ENCODE measurements at regions not wholly inside any gene's neighbourhood (a gene's known extent, or its start where the extent isn't known, plus 50 kb on each side); places are given as distances from the start of the nearest gene placed in this dataset.
"Not testable (repeated sequence)": the region's sequence is repeated elsewhere in the genome, so short reads cannot be mapped to it uniquely, and the experiment has no call there.

GRCh38 chr10:71006506-71006905, 118.1 kb upstream of the PCBD1 start:
- DNase-seq (no peak), ATAC-seq (ENCODE audit: low read depth) (no peak)
- Mint-ChIP-seq H3K4me3 (no peak overlapping the region), H3K27me3 (no peaks in the 10 kb centered on the region), H3K36me3 (no peaks in the 10 kb centered on the region), H3K9me3 (no peaks in the 10 kb centered on the region), H3K27ac (no peak overlapping the region), H3K4me1 (no peaks in the 10 kb centered on the region)
- POLR2A ChIA-PET: no interaction called here

DNA sequence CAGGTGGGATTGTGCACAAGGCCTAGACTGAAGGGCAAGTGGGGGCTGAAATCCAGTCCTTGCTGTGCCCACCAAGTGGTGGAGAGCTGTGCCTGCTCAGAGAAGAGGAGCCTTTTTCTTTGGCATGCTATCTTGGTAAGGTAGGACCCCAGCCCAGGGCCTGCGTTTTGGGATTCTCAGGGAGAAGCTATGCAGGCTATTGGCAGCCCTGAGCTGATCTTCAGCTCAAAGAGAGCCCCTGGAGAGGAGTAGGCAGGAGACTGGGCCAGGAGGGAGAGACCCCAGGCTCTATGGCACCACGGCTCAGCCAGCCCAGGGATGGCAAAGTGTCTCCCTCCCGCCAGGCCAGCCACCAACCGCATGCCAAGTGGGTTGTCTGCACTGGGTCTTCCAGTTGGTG, 119.2 kb upstream of the PCBD1 start:
- POLR2A ChIA-PET: no interaction called here
- DNase-seq: no peak
- H3K4me3 Mint-ChIP-seq: no peak overlapping the region
- no peak for ATAC-seq (ENCODE audit: low read depth)
- H3K9me3 Mint-ChIP-seq: no peaks in the 10 kb centered on the region
- H3K27ac Mint-ChIP-seq: no peak overlapping the region
- H3K4me1 Mint-ChIP-seq: no peaks in the 10 kb centered on the region
- H3K27me3 Mint-ChIP-seq: no peaks in the 10 kb centered on the region
- no peaks in the 10 kb centered on the region for H3K36me3 Mint-ChIP-seq

GRCh38 chr10:71008150-71008549, 119.8 kb upstream of the PCBD1 start:
- no peak overlapping the region for H3K27ac Mint-ChIP-seq
- DNase-seq: no peak
- H3K4me1 Mint-ChIP-seq: no peaks in the 10 kb centered on the region
- H3K27me3 Mint-ChIP-seq: no peaks in the 10 kb centered on the region
- H3K4me3 Mint-ChIP-seq: no peak overlapping the region
- no peaks in the 10 kb centered on the region for H3K36me3 Mint-ChIP-seq
- POLR2A ChIA-PET: no interaction called here
- ATAC-seq (ENCODE audit: low read depth): no peak
- no peaks in the 10 kb centered on the region for H3K9me3 Mint-ChIP-seq

DNA sequence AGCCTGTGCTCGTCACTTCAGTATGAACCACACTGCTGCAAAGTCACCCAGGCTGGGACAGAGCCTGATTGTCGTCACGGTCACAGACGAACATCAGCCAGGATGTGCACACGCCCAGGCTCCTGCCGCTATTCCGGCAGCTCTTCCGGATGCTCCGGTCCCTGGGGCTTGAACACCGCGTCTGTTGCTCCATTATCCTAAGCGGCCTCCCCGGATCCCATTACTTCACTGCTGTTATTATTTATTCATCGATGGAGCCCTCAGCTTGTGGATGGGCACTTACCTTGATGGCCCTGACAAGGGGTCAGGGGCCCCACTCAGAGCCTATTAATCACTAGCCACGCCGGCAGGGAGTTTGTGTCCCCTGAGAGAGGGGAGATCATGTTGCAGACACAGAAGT, 120.8 kb upstream of the PCBD1 start:
- no peaks in the 10 kb centered on the region for H3K36me3 Mint-ChIP-seq
- ATAC-seq (ENCODE audit: low read depth): no peak
- H3K4me3 Mint-ChIP-seq: no peak overlapping the region
- H3K27me3 Mint-ChIP-seq: no peaks in the 10 kb centered on the region
- POLR2A ChIA-PET: no interaction called here
- no peak for DNase-seq
- H3K9me3 Mint-ChIP-seq: no peaks in the 10 kb centered on the region
- peaks cover 3% of the 10 kb centered on the region for H3K4me1 Mint-ChIP-seq
- no peak overlapping the region for H3K27ac Mint-ChIP-seq

DNA sequence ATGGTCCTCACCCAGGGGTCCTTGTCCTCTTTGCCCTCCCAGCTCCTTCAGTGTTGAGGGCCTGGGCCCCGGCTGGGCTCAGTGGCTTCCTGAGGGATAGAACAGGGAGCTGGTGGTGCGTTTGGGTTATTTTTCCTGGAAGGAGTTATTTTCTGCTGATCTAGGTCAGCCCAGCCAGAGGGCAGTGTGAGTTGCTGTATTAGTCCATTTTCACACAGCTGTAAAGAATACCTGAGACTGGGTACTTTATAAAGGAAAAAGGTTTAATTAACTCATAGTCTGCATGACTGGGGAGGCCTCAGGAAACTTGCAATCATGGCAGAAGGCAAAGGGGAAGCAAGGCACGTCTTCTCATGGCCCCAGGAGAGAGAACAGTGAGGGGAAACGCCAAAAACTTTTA, 122.4 kb upstream of the PCBD1 start:
- Mint-ChIP-seq H3K36me3 (no peaks in the 10 kb centered on the region), H3K27me3 (no peaks in the 10 kb centered on the region), H3K4me1 (peaks cover 8% of the 10 kb centered on the region), H3K4me3 (no peak overlapping the region), H3K9me3 (no peaks in the 10 kb centered on the region), H3K27ac (no peak overlapping the region)
- DNase-seq: no peak
- no peak for ATAC-seq (ENCODE audit: low read depth)
- POLR2A ChIA-PET: no interaction called here

DNA sequence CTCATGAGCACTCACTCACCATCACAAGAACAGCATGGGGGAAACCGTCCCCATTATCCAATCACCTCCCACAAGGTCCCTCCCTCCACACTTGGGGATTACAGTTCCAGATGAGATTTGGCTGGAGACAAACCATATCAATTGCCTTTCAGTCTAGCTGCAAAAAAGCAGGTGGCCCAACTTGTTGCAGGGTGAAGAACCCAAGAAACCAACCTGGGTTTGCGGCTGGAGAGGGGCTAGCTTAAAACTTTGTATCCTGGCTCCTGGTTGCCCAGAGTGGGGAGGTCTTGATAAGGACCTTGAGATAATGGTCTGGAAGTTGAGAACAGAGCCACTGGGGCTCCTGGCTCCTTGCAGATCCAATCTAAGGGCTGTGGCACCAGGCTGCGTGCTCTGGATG, 122.8 kb upstream of the PCBD1 start:
- Mint-ChIP-seq H3K9me3 (no peaks in the 10 kb centered on the region), H3K4me1 (peaks cover 11% of the 10 kb centered on the region), H3K36me3 (no peaks in the 10 kb centered on the region), H3K27me3 (peaks cover 2% of the 10 kb centered on the region), H3K27ac (no peak overlapping the region), H3K4me3 (no peak overlapping the region)
- POLR2A ChIA-PET: no interaction called here
- no peak for DNase-seq
- no peak for ATAC-seq (ENCODE audit: low read depth)

DNA sequence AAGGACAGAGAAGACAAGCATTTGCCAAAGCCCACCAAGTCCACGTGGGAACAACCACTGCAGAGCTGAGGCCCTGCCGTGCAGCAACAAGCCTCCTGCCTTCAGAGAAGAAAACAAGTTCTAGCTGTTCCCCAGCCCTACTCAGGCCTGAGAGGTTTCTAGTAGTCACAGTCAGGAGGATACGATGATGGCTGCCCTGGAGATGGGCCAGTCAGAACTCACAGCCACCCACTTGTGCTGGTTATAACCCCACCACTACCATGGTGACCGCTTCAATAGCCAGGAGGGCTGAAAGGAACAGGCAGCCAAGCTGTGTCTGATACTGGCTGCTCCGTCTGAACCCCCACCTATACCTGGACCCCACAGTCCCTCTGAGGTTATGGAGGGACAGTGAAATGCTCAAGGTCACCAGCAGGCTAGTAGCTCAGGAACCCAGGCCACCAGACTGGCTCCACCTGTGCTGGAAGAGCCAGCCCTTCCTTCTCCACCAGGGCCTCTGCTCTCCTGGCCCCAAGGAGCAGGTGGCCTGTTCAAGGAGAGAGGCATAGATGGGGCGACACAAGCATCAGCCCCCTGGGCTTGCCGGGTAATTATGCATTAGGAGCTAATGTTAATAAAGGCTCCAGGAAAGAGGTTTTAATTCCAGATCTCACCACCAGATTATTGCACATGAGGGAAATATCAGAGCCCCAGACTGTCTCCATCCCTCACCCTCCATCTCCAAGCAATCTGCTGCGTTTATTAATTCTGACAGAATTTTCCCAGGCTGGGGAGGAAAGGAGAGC, 125.8 kb upstream of the PCBD1 start:
- ATAC-seq (ENCODE audit: low read depth) (no peak), DNase-seq (no peak)
- Mint-ChIP-seq H3K36me3 (no peaks in the 10 kb centered on the region), H3K4me3 (no peak overlapping the region), H3K4me1 (peaks cover 16% of the 10 kb centered on the region), H3K27ac (no peak overlapping the region), H3K9me3 (peaks cover 3% of the 10 kb centered on the region), H3K27me3 (peaks cover 3% of the 10 kb centered on the region)
- POLR2A ChIA-PET: no interaction called here

DNA sequence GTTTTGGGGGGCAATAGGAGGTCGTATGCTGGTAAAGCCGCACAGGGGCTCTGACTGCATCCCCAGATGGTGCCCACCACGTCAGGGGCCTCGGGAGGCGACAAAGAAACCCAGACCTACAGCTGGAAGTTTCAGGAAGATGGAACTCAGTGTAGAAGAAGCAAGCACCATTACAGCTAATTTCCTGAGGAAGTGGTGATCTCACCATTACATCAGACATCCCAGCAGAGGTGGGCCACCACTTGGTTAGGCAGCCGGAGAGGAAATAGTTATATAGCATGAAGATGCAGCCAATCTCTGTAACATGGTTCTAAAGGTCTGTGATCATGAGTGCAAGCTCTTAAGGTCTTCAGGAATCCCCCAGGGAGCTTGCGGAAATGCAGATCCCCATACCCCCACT, 127.3 kb upstream of the PCBD1 start:
- POLR2A ChIA-PET: interaction anchor here (0.7 kb wide), 1 partner anchor 657 kb away, joined by 6 read pairs; no protein-coding TSS in a partner anchor
- Mint-ChIP-seq H3K36me3 (no peaks in the 10 kb centered on the region), H3K9me3 (peaks cover 3% of the 10 kb centered on the region), H3K27me3 (peaks cover 3% of the 10 kb centered on the region), H3K4me3 (peak overlapping the region; percentile 29), H3K4me1 (peaks cover 16% of the 10 kb centered on the region), H3K27ac (peak overlapping the region; percentile 78)
- peak; percentile 92 for ATAC-seq (ENCODE audit: low read depth)
- DNase-seq: peak; percentile 34

DNA sequence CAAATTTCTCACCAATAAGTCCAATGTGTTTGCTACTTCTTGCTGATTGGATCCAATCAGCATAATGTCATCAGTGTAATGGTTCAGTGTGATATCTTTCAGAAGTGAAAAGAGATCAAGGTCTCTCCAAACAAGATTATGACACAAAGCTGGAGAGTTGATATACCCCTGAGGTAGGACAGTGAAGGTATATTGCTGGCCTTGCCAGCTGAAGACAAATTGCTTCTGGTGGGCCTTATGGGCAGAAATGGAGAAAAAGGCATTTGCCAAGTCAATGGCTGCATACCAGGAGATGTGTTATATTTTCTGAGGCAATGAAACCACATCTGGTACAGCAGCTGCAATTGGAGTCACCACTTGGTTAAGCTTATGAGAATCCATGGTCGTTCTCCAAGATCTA, 131.7 kb upstream of the PCBD1 start:
- DNase-seq; H3K9me3 Mint-ChIP-seq; ATAC-seq (ENCODE audit: low read depth); POLR2A ChIA-PET; H3K27me3 Mint-ChIP-seq; H3K4me3 Mint-ChIP-seq; H3K27ac Mint-ChIP-seq; H3K36me3 Mint-ChIP-seq: not testable (repeated sequence)
- peaks cover 12% of the 10 kb centered on the region for H3K4me1 Mint-ChIP-seq

- H3K4me3 Mint-ChIP-seq: no peak overlapping the region
- peaks cover 1% of the 10 kb centered on the region for H3K9me3 Mint-ChIP-seq
- POLR2A ChIA-PET: interaction anchor here (0.6 kb wide), 1 partner anchor 857 kb away, joined by 5 read pairs; no protein-coding TSS in a partner anchor
- DNase-seq (no peak), ATAC-seq (ENCODE audit: low read depth) (no peak)
- H3K4me1 Mint-ChIP-seq: peaks cover 2% of the 10 kb centered on the region
- H3K27ac Mint-ChIP-seq: no peak overlapping the region
- H3K27me3 Mint-ChIP-seq: peaks cover 5% of the 10 kb centered on the region
- H3K36me3 Mint-ChIP-seq: no peaks in the 10 kb centered on the region
These were observed 133.0 kb upstream of the PCBD1 start for GRCh38 chr10:71021402-71021801.

DNA sequence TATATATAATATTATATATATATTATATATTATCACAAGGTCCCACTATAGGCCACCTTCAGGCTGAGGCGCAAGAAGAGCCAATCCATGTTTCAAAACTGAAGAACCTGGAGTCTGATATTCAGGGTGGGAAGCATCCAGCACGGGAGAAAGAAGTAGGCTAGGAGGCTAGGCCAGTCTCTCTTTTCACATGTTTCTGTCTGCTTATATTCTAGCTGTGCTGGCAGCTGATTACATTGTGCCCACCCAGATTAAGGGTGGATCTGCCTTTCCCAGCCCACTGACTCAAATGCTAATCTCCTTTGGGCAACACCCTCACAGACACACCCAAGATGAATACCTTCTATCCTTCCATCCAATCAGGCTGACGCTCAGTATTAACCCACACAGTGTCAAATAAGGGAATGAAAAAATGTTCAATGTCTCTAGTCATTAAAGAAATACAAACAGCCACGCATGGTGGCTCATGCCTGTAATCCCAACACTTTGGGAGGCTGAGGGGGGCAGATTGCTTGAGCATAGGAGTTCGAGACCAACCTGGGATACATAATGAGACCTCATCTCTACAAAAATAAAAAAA, 135.4 kb upstream of the PCBD1 start:
- Mint-ChIP-seq H3K9me3 (no peaks in the 10 kb centered on the region), H3K36me3 (no peaks in the 10 kb centered on the region), H3K27ac (no peak overlapping the region), H3K4me3 (no peak overlapping the region), H3K27me3 (peaks cover 8% of the 10 kb centered on the region), H3K4me1 (no peaks in the 10 kb centered on the region)
- DNase-seq: no peak
- POLR2A ChIA-PET: no interaction called here
- no peak for ATAC-seq (ENCODE audit: low read depth)

- Mint-ChIP-seq H3K9me3 (no peaks in the 10 kb centered on the region), H3K4me1 (no peaks in the 10 kb centered on the region), H3K27ac (no peak overlapping the region), H3K36me3 (no peaks in the 10 kb centered on the region), H3K4me3 (no peak overlapping the region), H3K27me3 (peaks cover 8% of the 10 kb centered on the region)
- ATAC-seq (ENCODE audit: low read depth) (no peak), DNase-seq (no peak)
- POLR2A ChIA-PET: no interaction called here
These were observed 136.1 kb upstream of the PCBD1 start for GRCh38 chr10:71024490-71024889.

GRCh38 chr10:71025535-71025934, 137.2 kb upstream of the PCBD1 start:
- peaks cover 8% of the 10 kb centered on the region for H3K27me3 Mint-ChIP-seq
- ATAC-seq (ENCODE audit: low read depth): no peak
- POLR2A ChIA-PET: no interaction called here
- H3K4me3 Mint-ChIP-seq: no peak overlapping the region
- H3K36me3 Mint-ChIP-seq: no peaks in the 10 kb centered on the region
- no peaks in the 10 kb centered on the region for H3K4me1 Mint-ChIP-seq
- no peaks in the 10 kb centered on the region for H3K9me3 Mint-ChIP-seq
- H3K27ac Mint-ChIP-seq: no peak overlapping the region
- DNase-seq: no peak

GRCh38 chr10:71028066-71028465, 139.7 kb upstream of the PCBD1 start:
- POLR2A ChIA-PET: no interaction called here
- H3K36me3 Mint-ChIP-seq: no peaks in the 10 kb centered on the region

More at GRCh38 chr10:71028066-71028465, 139.7 kb upstream of the PCBD1 start:
- Mint-ChIP-seq H3K27me3 (peaks cover 4% of the 10 kb centered on the region), H3K4me3 (no peak overlapping the region), H3K4me1 (no peaks in the 10 kb centered on the region), H3K27ac (no peak overlapping the region), H3K9me3 (no peaks in the 10 kb centered on the region)
- ATAC-seq (ENCODE audit: low read depth): no peak
- no peak for DNase-seq

All from activated naive CD8-positive, alpha-beta T cell treated with anti-CD3 and anti-CD28 coated beads, Interleukin-2, amount 10 ng/mL, durations not matched to agents 7 days and 5 days (primary cell).